Hindlimb muscle (tissue), 1 donor: ENCODE measurements at regions not wholly inside any gene's neighbourhood (a gene's known extent, or its start where the extent isn't known, plus 50 kb on each side); places are given as distances from the start of the nearest gene placed in this dataset.

Source experiments
- DNase-seq: peaks from one replicate; pipeline ENCODE4 v3.0.0-alpha.2; 2013

- no peak for DNase-seq
Measured at GRCh38 chr15:60095711-60096110, 91.6 kb downstream of the FOXB1 start.

DNA sequence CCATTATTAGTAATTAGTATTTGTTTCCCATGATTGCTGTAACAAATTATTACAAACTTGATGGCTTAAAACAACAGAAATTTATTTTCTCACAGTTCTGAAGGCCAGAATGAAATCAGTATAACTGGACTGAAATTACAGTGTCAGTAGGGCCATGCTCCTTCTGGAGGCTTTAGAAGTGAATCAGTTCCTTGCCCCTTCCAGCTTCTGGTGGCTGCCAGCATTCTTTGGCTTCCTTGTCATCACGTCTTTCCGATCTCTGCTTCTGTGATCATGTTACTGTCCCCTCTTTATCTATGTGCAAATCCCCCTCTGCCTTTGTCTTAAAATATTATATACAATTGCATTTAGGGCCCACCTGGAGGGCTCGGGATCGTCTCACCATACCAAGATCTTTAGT is 92.0 kb downstream of the FOXB1 start:
- DNase-seq, result no peak

DNA sequence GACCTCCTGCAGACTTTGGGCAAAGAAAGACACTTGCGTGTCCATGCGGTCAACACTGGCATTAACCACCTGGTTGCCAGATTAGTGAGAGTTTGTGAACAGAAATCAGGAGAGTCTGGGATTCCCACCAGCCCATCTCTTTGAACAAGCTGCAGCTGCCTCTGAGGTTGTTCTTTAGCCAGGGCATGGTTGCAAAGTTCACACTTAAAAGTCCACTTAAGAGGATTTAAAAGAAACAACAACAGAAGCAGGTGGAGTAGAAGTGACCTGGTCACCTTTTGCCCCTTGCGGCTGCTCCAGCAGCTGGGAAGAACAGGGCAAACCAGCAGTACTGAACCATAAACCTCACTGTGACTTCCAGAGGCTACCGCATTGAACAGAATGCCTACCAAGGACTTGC is 97.3 kb downstream of the FOXB1 start:
- DNase-seq, result no peak

- no peak for DNase-seq
Measured at GRCh38 chr15:60102748-60103147, 98.6 kb downstream of the FOXB1 start.

DNA sequence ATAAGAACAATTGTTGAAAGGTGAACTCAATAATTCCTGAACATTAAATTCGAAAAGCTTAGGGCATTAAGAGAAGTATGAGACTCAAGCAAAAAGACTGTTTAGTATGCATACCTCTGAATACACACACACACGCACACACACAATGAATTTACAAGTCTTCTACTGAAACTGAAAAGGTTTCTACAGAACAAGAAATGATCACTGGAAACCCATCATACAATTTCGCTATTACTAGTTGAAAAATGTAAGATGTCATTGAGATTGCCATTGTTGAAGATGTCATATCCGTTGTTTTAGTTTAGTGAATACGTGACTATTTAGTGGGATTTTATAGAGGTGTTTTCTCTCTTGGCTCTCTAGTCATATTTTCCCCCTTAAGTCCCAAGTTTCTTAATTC is 106.8 kb downstream of the FOXB1 start:
- no peak for DNase-seq

GRCh38 chr15:60115579-60116380 is 111.7 kb downstream of the FOXB1 start:
- no peak for DNase-seq

- DNase-seq, result no peak
Measured at GRCh38 chr15:60116456-60117089, 112.5 kb downstream of the FOXB1 start.

GRCh38 chr15:60118146-60118545 is 114.0 kb downstream of the FOXB1 start:
- DNase-seq, result no peak

DNA sequence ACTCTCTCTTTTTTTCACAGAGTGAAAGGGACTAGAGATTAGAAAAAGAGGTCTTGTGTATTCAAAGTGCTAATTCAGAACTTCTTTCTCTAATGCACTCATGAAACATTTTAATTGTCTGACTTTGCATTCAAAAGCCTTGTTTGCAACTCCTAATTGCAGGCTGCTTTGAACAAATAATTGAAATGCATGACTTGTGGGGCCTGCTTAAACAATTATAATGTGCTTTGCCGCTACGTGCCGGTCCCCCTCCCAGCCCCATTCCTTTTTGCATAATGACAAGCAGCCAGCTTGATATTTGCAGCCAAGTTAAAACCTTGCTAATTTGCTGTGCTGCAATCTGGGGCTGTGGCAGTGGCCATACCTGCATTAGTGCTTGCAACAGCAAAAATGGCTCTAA is 114.5 kb downstream of the FOXB1 start:
- DNase-seq, result no peak

DNA sequence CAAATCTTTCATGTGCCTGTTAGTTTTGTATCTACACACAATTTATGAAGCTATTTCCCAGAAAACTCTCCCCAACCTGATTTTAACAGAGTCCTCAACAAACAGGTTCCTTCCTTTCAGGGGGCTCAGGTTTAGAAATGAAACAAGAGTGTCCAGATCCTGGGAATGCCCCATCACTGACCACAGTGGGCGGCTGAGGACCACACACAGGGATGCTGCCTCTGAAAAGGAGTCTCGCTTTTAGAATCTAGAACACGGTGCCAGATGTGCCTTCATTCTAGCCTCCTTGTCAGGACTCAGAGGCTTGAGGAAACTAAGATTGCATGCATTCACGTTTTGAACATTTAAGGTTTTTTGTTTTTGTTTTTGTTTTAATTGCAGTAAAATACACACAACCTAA is 115.0 kb downstream of the FOXB1 start:
- DNase-seq, result no peak

DNA sequence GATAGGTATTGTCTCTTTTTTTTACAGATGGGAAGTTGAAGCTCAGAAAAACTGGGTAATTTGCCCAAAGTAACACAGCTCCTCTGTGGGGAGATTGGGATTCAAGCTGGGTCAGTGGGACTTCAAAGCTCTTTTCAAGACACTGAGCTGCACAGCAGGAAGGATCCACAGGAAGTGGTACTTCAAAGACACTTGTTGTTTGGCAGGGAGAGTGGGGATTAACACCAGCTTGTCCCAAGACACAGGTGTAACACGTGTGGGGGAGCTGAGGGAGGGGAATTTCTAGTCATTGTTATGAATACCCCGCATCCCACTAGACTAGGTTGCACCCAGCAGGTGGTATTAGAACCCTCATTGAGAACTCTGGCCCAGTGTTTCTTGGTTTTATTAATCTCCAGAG is 116.0 kb downstream of the FOXB1 start:
- no peak for DNase-seq

DNA sequence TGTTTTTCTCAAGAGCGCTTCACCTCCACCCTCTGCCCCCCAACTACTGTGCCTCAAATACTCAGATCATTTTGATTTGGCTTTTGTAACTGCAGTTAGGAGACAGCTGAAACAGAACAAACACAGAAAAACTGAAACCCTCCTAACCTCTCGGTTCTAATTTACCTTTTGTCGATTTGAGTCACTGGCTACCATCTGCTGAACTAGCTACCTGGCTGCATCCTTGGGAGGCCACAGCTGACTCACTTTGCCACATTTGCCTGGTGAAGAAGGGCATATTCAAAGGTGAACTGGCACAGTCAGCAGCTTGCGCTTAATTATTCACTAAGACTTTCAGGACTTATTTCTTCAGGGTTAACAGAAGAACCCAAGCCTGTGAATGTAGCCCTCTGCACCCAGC is 117.7 kb downstream of the FOXB1 start:
- no peak for DNase-seq

DNA sequence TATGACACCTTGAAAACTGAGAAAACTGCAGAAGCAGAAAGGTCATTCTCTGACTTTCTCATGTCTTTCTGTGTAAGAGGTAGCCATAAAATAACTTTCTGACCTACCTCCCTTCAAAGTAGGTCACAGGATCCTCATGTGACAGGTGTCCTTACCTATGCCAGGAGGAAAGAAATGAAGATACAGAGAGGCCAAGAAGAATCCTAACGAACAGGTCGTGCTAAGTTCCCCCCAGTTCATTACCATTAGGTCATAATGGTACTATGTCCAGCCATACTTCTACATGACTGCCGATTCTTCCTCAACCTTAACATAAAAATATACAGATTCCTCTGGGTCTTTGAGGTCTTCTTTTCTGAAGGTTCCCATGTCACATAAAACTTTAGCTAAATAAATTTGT is 118.6 kb downstream of the FOXB1 start:
- DNase-seq, result no peak

DNA sequence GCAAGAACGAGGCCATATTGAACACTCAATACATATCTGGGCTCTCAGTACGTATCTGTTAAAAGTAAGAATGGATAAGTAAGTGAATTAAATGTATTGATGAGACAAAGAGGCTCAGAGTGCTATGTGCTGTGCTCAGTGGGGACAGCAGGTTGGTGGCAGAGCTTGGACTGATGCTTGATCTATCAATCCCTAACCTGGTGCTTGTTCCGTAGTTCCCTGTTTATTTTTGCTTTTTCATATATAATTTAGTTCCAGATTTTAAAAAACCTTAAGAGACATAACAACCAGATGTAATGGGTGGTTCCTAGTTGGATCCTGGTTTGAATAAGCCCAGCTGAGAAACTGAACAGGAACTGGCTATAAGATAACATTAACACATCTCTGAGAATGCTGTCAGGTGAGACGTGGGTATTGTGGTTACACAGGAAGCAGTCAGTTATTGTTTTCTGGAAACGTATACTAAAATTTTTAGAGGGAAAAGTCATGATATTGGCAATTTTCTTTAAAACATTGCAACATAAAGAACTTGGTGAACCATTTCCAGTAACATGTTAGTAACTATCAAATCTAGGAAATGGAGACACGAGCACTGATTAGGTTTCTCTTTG is 120.5 kb downstream of the FOXB1 start:
- no peak for DNase-seq

- DNase-seq, result no peak
Measured at GRCh38 chr15:60125334-60125733, 121.2 kb downstream of the FOXB1 start.

DNA sequence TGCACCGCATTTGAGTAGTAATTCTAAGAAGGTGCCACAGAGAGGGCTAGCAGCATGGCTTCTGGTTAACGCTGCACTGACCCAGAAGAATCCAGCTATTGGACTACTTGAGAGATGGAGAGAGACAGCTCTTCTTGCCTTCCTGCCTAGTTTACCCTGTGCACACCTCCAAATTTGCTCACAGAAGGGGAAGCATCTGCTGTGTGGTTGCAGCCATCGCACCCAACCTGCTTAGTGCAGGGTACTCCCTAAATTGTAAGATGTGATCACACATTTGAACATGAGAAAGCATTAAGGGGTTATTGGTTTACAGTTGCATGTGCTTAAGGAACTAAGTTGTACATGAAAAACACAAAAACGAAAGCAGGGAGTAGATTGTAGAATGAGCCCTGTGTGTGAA is 122.1 kb downstream of the FOXB1 start:
- no peak for DNase-seq

- no peak for DNase-seq
Measured at GRCh38 chr15:60126661-60127060, 122.5 kb downstream of the FOXB1 start.

- no peak for DNase-seq
Measured at GRCh38 chr15:60128000-60128376, 123.9 kb downstream of the FOXB1 start.

GRCh38 chr15:60128710-60129109 is 124.6 kb downstream of the FOXB1 start:
- no peak for DNase-seq

DNA sequence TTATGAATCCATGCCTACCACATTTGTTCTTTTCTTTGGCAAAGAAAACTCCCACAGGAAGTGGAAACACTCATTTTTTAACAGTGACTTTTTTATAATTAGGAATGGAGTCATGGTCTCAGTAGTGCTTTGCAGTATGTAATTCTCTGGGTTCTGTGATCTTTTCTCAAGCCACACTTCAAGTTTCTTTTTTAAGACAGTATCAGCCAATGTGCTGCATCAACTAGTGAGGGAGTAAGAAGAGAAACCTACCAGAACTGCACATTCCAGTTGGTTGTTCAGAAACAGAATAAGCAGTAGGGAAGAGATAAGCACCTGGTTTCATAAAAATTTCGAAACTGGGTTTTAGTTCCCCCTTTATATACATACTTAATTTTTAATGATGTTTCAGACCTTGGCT is 126.3 kb downstream of the FOXB1 start:
- DNase-seq, result no peak

GRCh38 chr15:60130821-60131220 is 126.7 kb downstream of the FOXB1 start:
- DNase-seq, result no peak

DNA sequence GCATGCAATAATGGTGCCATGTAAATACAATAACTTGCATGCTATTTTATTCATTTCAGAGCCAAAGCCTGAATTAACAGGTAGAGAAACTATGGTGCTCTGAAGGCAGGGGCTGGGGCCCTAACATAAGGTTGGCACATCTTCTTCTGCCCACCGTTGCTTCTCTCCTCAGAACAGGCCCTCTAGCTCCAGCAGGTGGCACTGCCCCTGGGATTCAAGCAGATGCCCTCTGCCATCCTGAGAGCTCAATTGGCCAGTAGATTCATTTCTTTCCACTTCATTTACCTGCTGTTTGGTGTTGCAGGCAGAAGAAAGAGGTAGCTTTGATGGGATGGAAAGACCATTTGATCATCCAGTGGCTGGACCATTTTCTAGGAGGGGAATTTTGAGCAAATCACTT is 130.5 kb downstream of the FOXB1 start:
- no peak for DNase-seq

DNA sequence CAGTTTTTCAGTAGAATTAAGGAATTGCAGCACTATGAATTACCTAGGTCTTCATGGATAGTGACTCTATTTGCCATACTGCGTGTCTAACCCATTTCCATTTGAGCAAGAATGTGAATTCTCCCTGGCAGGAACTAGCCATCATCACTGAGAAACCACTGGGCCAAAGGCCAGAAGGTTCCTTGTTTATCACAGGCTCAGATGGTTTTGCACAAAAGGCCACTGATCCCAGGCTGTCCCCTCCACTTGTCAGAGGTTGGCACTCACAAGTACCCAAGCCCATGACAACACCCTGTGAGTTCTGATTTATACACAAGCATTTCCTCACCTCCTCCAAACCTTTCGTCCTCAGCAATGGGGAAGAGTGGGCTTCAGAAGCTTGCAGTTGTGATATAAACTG is 131.8 kb downstream of the FOXB1 start:
- no peak for DNase-seq

GRCh38 chr15:60137711-60138396 is 133.7 kb downstream of the FOXB1 start:
- DNase-seq, result no peak
